A673 (cell line): ENCODE measurements at regions not wholly inside any gene's neighbourhood (a gene's known extent, or its start where the extent isn't known, plus 50 kb on each side); places are given as distances from the start of the nearest gene placed in this dataset.

Source experiments
- BruUV-seq: library from RNA; stranded (reverse); fragments of 400-500 nt; replicated peaks from 2 replicates; lab custom pipeline; 2021; lab: Mats Ljungman, UMichigan
- CTCF ChIA-PET: fragments of 300-600 bp; sonication (Branson Sonifier 250); formaldehyde crosslinking; loops from one replicate; lab custom pipeline; 2022; ENCODE audit warnings: antibody characterized with exemption; lab: Charles Lee
- POLR2A ChIA-PET: fragments of 300-600 bp; sonication (Branson Sonifier 250); formaldehyde crosslinking; loops from one replicate; lab custom pipeline; 2022; ENCODE audit warnings: antibody characterized with exemption; ENCODE audit not compliant: low non-redundant PET; lab: Charles Lee
- DNase-seq: peaks from one replicate; pipeline ENCODE4 v3.0.0-alpha.2; 2015; ENCODE audit warnings: low spot score
- H3K27ac ChIP-seq: fragments of 200-600 bp; sonication (generic); 2 replicates; pipeline ENCODE4 v1.5.1; 2016; ENCODE audit warnings: mixed run types, low read depth, mild to moderate bottlenecking, mixed read lengths, antibody characterized with exemption, low read length; ENCODE audit not compliant: poor library complexity, severe bottlenecking
- H3K27me3 ChIP-seq: fragments of 200-600 bp; sonication (generic); replicated peaks from 2 replicates; pipeline ENCODE4 v1.6.1; 2017; ENCODE audit warnings: mixed run types, low read depth, mild to moderate bottlenecking, mixed read lengths, antibody characterized with exemption, low read length; ENCODE audit not compliant: insufficient read depth, poor library complexity
- H3K36me3 ChIP-seq: fragments of 200-600 bp; sonication (generic); 2 replicates; pipeline ENCODE4 v1.6.1; 2016; ENCODE audit warnings: mixed run types, mild to moderate bottlenecking, mixed read lengths, antibody characterized with exemption, low read length; ENCODE audit not compliant: insufficient read depth, poor library complexity, severe bottlenecking
- H3K4me1 ChIP-seq: fragments of 200-600 bp; sonication (generic); 2 replicates; pipeline ENCODE4 v1.6.1; 2017; ENCODE audit warnings: mixed run types, mild to moderate bottlenecking, mixed read lengths, antibody characterized with exemption, low read length; ENCODE audit not compliant: insufficient read depth, poor library complexity, severe bottlenecking
- H3K4me3 ChIP-seq: fragments of 200-600 bp; sonication (generic); 2 replicates; pipeline ENCODE4 v1.5.1; 2016; ENCODE audit warnings: low read depth, mixed run types, mild to moderate bottlenecking, mixed read lengths, low read length; ENCODE audit not compliant: poor library complexity, severe bottlenecking
- H3K9me3 ChIP-seq: fragments of 200-600 bp; sonication (generic); 2 replicates; pipeline ENCODE4 v1.6.1; 2016; ENCODE audit warnings: mixed run types, low read depth, mild to moderate bottlenecking, mixed read lengths, antibody characterized with exemption, low read length; ENCODE audit not compliant: poor library complexity, severe bottlenecking
- EZH2 ChIP-seq: fragments of 200-600 bp; sonication (generic); IDR thresholded peaks from 2 replicates; pipeline ENCODE4 v1.6.1; 2017; ENCODE audit warnings: borderline replicate concordance, low read depth, mild to moderate bottlenecking, mixed read lengths, antibody characterized with exemption, low read length; ENCODE audit not compliant: poor library complexity, severe bottlenecking
- intact Hi-C: fragments of 100-400 bp; cut with micrococcal nuclease; formaldehyde crosslinking; loops from one replicate; pipeline ENCODE4 v1.10.0; 2022; ENCODE audit not compliant: unreplicated experiment
- TF ChIP-seq, protein P1 (sequence below): fragments of 300-800, 200-600 bp; sonication (generic); conservative IDR thresholded peaks from 2 replicates; pipeline ENCODE4 v1.5.1; 2017; ENCODE audit warnings: low read depth, mild to moderate bottlenecking, antibody characterized with exemption, low read length, moderate library complexity, mixed read lengths

GRCh38 chr3:16741890-16742289 lies 136.7 kb upstream of the DAZL start:
- intact Hi-C loops: no loop called here

GRCh38 chr3:16743276-16743675 lies 138.1 kb upstream of the DAZL start:
- BruUV-seq: no TSS peak
- no peaks in the 10 kb centered on the region for H3K36me3 ChIP-seq
- H3K27ac ChIP-seq: no peak overlapping the region
- CTCF ChIA-PET: interaction anchor here (0.6 kb wide), 1 partner anchor 148 kb away, joined by 3 read pairs; no protein-coding TSS in a partner anchor
- intact Hi-C loops: no loop called here
- POLR2A ChIA-PET: no interaction called here
- H3K4me1 ChIP-seq: no peaks in the 10 kb centered on the region
- TF ChIP-seq EZH2: no peak
- TF ChIP-seq, protein P1, sequence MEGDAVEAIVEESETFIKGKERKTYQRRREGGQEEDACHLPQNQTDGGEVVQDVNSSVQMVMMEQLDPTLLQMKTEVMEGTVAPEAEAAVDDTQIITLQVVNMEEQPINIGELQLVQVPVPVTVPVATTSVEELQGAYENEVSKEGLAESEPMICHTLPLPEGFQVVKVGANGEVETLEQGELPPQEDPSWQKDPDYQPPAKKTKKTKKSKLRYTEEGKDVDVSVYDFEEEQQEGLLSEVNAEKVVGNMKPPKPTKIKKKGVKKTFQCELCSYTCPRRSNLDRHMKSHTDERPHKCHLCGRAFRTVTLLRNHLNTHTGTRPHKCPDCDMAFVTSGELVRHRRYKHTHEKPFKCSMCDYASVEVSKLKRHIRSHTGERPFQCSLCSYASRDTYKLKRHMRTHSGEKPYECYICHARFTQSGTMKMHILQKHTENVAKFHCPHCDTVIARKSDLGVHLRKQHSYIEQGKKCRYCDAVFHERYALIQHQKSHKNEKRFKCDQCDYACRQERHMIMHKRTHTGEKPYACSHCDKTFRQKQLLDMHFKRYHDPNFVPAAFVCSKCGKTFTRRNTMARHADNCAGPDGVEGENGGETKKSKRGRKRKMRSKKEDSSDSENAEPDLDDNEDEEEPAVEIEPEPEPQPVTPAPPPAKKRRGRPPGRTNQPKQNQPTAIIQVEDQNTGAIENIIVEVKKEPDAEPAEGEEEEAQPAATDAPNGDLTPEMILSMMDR: no peak
- H3K27me3 ChIP-seq: no peaks in the 10 kb centered on the region
- no peak overlapping the region for H3K4me3 ChIP-seq
- H3K9me3 ChIP-seq: no peaks in the 10 kb centered on the region
- DNase-seq: no peak

More at GRCh38 chr3:16741890-16742289, 136.7 kb upstream of the DAZL start:
- TF ChIP-seq, protein P1: no peak
- no peak for TF ChIP-seq EZH2
- ChIA-PET POLR2A (no interaction called here), CTCF (no interaction called here)
- no peak for DNase-seq
- Histone ChIP-seq H3K27ac (no peak overlapping the region), H3K36me3 (no peaks in the 10 kb centered on the region), H3K27me3 (no peaks in the 10 kb centered on the region), H3K4me1 (no peaks in the 10 kb centered on the region), H3K4me3 (no peak overlapping the region), H3K9me3 (no peaks in the 10 kb centered on the region)
- no TSS peak for BruUV-seq

- H3K4me3 ChIP-seq: no peak overlapping the region
- POLR2A ChIA-PET: no interaction called here
- H3K4me1 ChIP-seq: no peaks in the 10 kb centered on the region
- no peaks in the 10 kb centered on the region for H3K36me3 ChIP-seq
- CTCF ChIA-PET: no interaction called here
- no peak for TF ChIP-seq EZH2
- TF ChIP-seq, protein P1: no peak
- no peak for DNase-seq
- no TSS peak for BruUV-seq
- intact Hi-C loops: no loop called here
- H3K27me3 ChIP-seq: no peaks in the 10 kb centered on the region
- no peak overlapping the region for H3K27ac ChIP-seq
- no peaks in the 10 kb centered on the region for H3K9me3 ChIP-seq
Measured at GRCh38 chr3:16759227-16759903, 125.4 kb upstream of the PLCL2 start.
